Body of pancreas (tissue), 4 donors: ENCODE measurements at regions not wholly inside any gene's neighbourhood (a gene's known extent, or its start where the extent isn't known, plus 50 kb on each side); places are given as distances from the start of the nearest gene placed in this dataset.

Source experiments
- ATAC-seq: fragments of 150-250 bp; one replicate; pipeline ENCODE4 v1.9.1; 2016
- DNase-seq, 4 donors: peaks; one replicate each; pipeline ENCODE4 v3.0.0-alpha.2; 2019
- H3K27ac ChIP-seq, 4 donors: fragments of 200-600 bp; sonication (generic); 1 replicate in 3 of 4; 2 replicates in 1 of 4; pipeline versions ENCODE4 v1.5.1 to v1.6.1; 2016 to 2019; ENCODE audit warnings: mild to moderate bottlenecking in 1 of 4, mixed read lengths in 1 of 4, moderate library complexity in 1 of 4
- H3K27me3 ChIP-seq, 2 donors: fragments of 200-600 bp; sonication (generic); one replicate each; pipeline ENCODE4 v1.6.0; 2016; ENCODE audit warnings: mild to moderate bottlenecking in 1 of 2
- H3K36me3 ChIP-seq, 2 donors: fragments of 200-600 bp; sonication (generic); replicated peaks in 1 of 2; 2 replicates each; pipeline ENCODE4 v1.5.1; 2016; ENCODE audit warnings: low read depth in 2 of 2; ENCODE audit not compliant: insufficient read depth in 1 of 2
- H3K4me1 ChIP-seq: fragments of 200-600 bp; sonication (generic); one replicate; pipeline ENCODE4 v1.6.0; 2016
- H3K4me3 ChIP-seq, 2 donors: fragments of 200-600 bp; sonication (generic); 1 replicate in 1 of 2; 2 replicates in 1 of 2; pipeline ENCODE4 v1.5.1; 2016 to 2019
- H3K9me3 ChIP-seq, 3 donors: fragments of 200-600 bp; sonication (generic); 1 replicate in 2 of 3; 2 replicates in 1 of 3; pipeline ENCODE4 v1.5.1; 2016
- POLR2A ChIP-seq, 3 donors: fragments of 450-650 bp; IDR thresholded peaks; one replicate each; pipeline ENCODE4 v1.6.1; 2016; ENCODE audit warnings: antibody characterized with exemption in 3 of 3, mild to moderate bottlenecking in 2 of 3
- WGBS, 2 donors: methylation state at CpG; one replicate each; pipeline ENCODE4 v1.1.5; 2017; 5-methylcytosine and 5-hydroxymethylcytosine counted together
- intact Hi-C: fragments of 100-400 bp; cut with DNase I; formaldehyde crosslinking; loops from one replicate; pipeline ENCODE4 v1.15.1; 2023
- TF ChIP-seq, protein P1 (sequence below), 7 experiments: fragments of 450-650 bp in 4 of 7; fragments of 200-600 bp in 3 of 7; sonication (generic) in 3 of 7; IDR thresholded peaks; one replicate each; pipeline ENCODE4 v1.5.1; 2016 to 2019; ENCODE audit warnings: antibody characterized with exemption in 7 of 7

DNA sequence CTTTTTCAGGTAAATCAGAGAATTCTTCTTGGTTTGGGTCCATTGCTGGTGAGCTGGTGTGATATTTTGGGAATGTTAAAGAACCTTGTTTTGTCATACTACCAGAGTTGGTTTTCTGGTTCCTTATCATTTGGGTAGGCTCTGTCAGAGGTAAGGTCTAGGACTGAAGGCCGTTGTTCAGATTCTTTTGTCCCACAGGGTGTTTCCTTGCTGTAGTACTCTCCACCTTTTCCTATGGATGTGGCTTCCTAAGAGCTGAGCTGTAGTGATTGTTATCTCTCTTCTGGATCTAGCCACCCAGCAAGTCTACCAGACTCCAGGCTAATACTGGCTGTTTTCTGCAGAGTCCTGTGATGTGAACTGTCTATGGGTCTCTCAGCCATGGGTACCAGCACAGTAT is 367.5 kb upstream of the GATB start:
- no peak for ATAC-seq
- TF ChIP-seq, protein P1, sequence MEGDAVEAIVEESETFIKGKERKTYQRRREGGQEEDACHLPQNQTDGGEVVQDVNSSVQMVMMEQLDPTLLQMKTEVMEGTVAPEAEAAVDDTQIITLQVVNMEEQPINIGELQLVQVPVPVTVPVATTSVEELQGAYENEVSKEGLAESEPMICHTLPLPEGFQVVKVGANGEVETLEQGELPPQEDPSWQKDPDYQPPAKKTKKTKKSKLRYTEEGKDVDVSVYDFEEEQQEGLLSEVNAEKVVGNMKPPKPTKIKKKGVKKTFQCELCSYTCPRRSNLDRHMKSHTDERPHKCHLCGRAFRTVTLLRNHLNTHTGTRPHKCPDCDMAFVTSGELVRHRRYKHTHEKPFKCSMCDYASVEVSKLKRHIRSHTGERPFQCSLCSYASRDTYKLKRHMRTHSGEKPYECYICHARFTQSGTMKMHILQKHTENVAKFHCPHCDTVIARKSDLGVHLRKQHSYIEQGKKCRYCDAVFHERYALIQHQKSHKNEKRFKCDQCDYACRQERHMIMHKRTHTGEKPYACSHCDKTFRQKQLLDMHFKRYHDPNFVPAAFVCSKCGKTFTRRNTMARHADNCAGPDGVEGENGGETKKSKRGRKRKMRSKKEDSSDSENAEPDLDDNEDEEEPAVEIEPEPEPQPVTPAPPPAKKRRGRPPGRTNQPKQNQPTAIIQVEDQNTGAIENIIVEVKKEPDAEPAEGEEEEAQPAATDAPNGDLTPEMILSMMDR (IDR thresholded peaks at IDR 0.05) = no peak
- TF ChIP-seq POLR2A (IDR thresholded peaks at IDR 0.05) = no peak
- intact Hi-C loops = no loop called here
- Histone ChIP-seq H3K27ac (no peak overlapping the region), H3K27me3 (no peaks in the 10 kb centered on the region), H3K36me3 (no peaks in the 10 kb centered on the region), H3K4me1 (no peaks in the 10 kb centered on the region), H3K9me3 (no peaks in the 10 kb centered on the region), H3K4me3 (no peak overlapping the region)
- WGBS, 2 donors = 73 to 81% methylated on average over 1 of the region's 1 CpG
- DNase-seq = no peak

DNA sequence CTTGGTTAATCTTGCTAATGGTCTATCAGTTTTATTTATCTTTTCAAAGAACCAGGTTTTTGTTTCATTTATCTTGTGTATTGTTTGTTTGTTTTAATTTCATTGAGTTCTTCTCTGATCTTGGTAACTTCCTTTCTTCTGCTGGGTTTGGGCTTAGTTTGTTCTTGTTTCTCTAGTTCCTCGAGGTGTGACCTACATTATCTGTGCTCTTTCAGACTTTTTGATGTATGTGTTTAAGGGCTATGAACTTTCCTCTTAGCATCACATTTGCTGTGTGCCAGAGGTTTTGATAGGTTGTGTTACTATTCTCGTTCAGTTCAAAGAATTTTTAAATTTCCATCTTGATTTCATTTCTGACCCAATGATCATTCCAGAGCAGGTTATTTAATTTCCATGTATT is 365.4 kb upstream of the GATB start:
- WGBS, 2 donors = 40 to 58% methylated on average over 2 of the region's 2 CpGs
- DNase-seq (no peak), ATAC-seq (no peak)
- no peaks in the 10 kb centered on the region for H3K27me3 ChIP-seq
- no peaks in the 10 kb centered on the region for H3K9me3 ChIP-seq
- H3K36me3 ChIP-seq = no peaks in the 10 kb centered on the region
- intact Hi-C loops = no loop called here
- no peak overlapping the region for H3K27ac ChIP-seq
- TF ChIP-seq POLR2A (IDR thresholded peaks at IDR 0.05) = no peak
- TF ChIP-seq, protein P1 (IDR thresholded peaks at IDR 0.05) = no peak
- H3K4me3 ChIP-seq = no peak overlapping the region
- no peaks in the 10 kb centered on the region for H3K4me1 ChIP-seq

DNA sequence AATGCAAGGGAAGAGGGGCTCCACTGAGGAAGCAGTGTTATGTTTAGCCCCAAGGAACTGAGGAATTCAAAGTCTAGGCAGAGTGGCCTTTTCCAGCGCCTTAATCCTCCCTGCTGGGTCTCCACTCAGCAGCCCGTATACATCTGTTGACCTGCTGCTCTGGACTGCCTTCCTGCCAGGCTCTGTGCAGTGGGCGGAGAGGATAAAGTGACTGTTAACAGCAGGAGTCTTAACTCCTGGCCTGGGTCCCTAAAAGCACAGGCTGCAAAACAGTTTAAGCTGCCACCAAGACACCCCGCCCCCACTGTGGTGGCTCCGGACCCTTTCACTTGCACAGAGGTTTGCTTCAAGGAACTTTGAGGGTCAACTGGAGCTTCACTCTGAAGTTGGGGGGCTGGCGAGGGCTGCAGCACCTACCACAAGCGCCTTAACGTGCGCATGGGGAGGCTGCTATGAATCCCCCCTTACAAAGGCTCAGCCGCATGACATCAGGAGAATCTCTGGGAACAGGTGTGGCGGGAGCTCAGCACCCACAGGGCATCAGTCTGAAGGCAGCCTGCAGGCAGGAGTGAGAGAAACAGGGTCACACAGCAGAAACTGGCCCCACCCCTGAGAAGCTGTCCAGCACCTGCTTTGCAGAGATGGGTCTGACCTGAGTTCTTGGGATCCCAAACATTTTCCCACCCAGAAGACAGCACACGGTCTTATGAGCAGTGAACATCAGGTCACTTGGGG is 358.2 kb upstream of the GATB start:
- Histone ChIP-seq H3K4me1 (no peaks in the 10 kb centered on the region), H3K36me3 (no peaks in the 10 kb centered on the region), H3K9me3 (no peaks in the 10 kb centered on the region), H3K27me3 (no peaks in the 10 kb centered on the region), H3K4me3 (no peak overlapping the region), H3K27ac (no peak overlapping the region)
- intact Hi-C loops = no loop called here
- ATAC-seq = no peak
- TF ChIP-seq, protein P1 (IDR thresholded peaks at IDR 0.05) = no peak
- TF ChIP-seq POLR2A (IDR thresholded peaks at IDR 0.05) = no peak
- no peak for DNase-seq
- 63 to 65% methylated on average over 5 to 12 of the region's 12 CpGs for WGBS, 2 donors

DNA sequence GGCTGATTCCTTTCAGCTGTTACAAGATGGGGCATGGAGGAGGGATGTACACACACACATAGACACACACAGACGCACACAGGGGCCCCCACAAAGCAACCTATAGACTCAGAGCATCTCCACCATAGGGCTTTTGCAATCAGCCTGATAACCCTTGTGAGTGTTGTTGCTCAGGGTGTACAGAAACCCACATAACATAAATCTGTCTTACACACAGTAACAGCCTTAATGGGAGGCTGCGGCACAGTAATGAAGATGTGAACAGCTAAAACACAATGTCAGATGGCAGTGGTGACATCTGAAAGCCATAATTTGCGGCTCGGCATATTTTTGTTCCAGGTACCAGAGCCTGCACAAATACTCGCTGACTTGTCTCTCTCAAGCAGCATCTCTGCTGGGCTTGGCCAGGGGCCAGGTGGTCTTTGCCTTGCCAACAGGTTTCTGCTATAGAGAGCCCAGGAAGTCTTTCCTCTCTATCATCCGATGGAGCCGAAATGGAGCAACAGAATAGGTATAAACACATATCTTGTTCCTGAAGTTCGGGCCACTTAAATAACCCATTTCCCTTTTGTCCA is 357.2 kb upstream of the GATB start:
- TF ChIP-seq POLR2A (IDR thresholded peaks at IDR 0.05) = no peak
- TF ChIP-seq, protein P1 (IDR thresholded peaks at IDR 0.05) = no peak
- 71 to 76% methylated on average over 8 of the region's 8 CpGs for WGBS, 2 donors
- H3K36me3 ChIP-seq = no peaks in the 10 kb centered on the region
- ATAC-seq = no peak
- H3K9me3 ChIP-seq = no peaks in the 10 kb centered on the region
- no peak overlapping the region for H3K27ac ChIP-seq
- no peaks in the 10 kb centered on the region for H3K4me1 ChIP-seq
- no peak overlapping the region for H3K4me3 ChIP-seq
- intact Hi-C loops = no loop called here
- H3K27me3 ChIP-seq = no peaks in the 10 kb centered on the region
- DNase-seq = no peak

DNA sequence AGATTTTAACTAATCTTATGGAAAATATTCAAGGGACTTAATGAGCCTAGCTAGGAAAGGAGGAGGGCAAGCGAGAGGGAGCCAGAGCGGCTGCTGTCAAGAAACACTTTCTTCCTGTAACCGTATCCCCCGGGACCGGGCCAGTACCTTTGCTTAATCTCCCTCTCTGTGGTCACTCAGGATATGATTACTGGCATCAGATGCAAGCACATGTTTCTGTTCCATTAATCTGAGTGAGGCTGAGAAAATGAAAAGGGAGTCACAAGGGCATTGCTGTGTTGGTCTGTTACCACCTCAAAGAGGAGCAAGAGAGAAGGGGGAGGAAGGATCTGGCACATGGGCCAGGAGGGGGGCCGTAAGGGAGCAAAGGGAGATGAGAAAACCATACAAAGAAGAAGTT is 356.7 kb upstream of the GATB start:
- Histone ChIP-seq H3K4me1 (no peaks in the 10 kb centered on the region), H3K9me3 (no peaks in the 10 kb centered on the region), H3K4me3 (no peak overlapping the region), H3K27me3 (no peaks in the 10 kb centered on the region), H3K27ac (no peak overlapping the region), H3K36me3 (no peaks in the 10 kb centered on the region)
- intact Hi-C loops = no loop called here
- TF ChIP-seq, protein P1 (IDR thresholded peaks at IDR 0.05) = no peak
- TF ChIP-seq POLR2A (IDR thresholded peaks at IDR 0.05) = no peak
- no peak for ATAC-seq
- WGBS, 2 donors = 64 to 77% methylated on average over 6 of the region's 6 CpGs
- DNase-seq = no peak
